ENCODE measurements at regions not wholly inside any gene's neighbourhood (a gene's known extent, or its start where the extent isn't known, plus 50 kb on each side); places are given as distances from the start of the nearest gene placed in this dataset.

GRCh38 chr20:57867807-57868206 is 158.0 kb upstream of the PMEPA1 start:
- TF ChIP-seq CTCF (IDR thresholded peaks at IDR 0.05) (no peak), POLR2A (IDR thresholded peaks at IDR 0.05) (no peak)

Measured in uterus (tissue), 2 donors.